Colonic mucosa (tissue), 4 donors: ENCODE measurements at regions not wholly inside any gene's neighbourhood (a gene's known extent, or its start where the extent isn't known, plus 50 kb on each side); places are given as distances from the start of the nearest gene placed in this dataset.

Experiments used
- DNase-seq: peaks from one replicate; pipeline ENCODE4 v3.0.0-alpha.2; 2020
- H3K27ac ChIP-seq: fragments of 200-600 bp; one replicate; pipeline ENCODE4 v1.8.0; 2021
- H3K27me3 ChIP-seq: fragments of 200-600 bp; one replicate; pipeline ENCODE4 v1.8.0; 2021
- H3K36me3 ChIP-seq: fragments of 200-600 bp; one replicate; pipeline ENCODE4 v1.8.0; 2021
- H3K4me1 ChIP-seq: fragments of 200-600 bp; one replicate; pipeline ENCODE4 v1.8.0; 2021; ENCODE audit warnings: mild to moderate bottlenecking
- H3K4me3 ChIP-seq: fragments of 200-600 bp; one replicate; pipeline ENCODE4 v1.8.0; 2021
- H3K9ac ChIP-seq, 2 donors: one replicate each; pipeline ENCODE4 v1.7.0; 2013; ENCODE audit warnings: control low read depth in 2 of 2, low read depth in 2 of 2, low read length in 2 of 2
- H3K9me3 ChIP-seq: fragments of 200-600 bp; one replicate; pipeline ENCODE4 v1.8.0; 2021
- intact Hi-C: fragments of 100-400 bp; cut with DNase I; formaldehyde crosslinking; loops from one replicate; pipeline ENCODE4 v1.14.1; 2022
- TF ChIP-seq, protein P1 (sequence below): fragments of 200-600 bp; IDR thresholded peaks from one replicate; pipeline ENCODE4 v1.8.0; 2022; ENCODE audit warnings: antibody characterized with exemption, mild to moderate bottlenecking
- donor health status: healthy.
- donor health status: DM: no; HTN: no; CAD: no.
- donor health status: DM: no; HTN: no; CAD: no.

DNA sequence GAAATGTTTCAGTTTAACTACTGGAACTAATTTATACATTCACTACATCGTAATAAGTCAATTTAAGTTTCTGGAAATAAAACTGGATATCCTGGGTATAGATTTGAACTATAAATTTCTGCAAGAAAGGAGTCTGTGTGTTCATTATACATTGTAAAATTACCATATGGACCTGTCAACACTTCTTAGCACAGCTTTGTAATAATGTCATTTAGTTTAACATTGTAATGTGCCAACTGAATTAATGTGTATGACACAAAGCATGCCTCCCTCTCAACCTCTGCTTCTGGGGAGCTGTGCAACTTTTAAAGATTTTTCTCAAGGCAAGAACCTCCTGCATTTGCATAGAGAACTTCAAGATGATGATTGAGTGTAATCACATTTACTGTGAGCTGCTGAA, 213.7 kb upstream of the GALNT5 start:
- no peak for DNase-seq
- intact Hi-C loops: no loop called here
- no peak overlapping the region for H3K27ac ChIP-seq
- H3K27me3 ChIP-seq: no peaks in the 10 kb centered on the region
- no peaks in the 10 kb centered on the region for H3K4me1 ChIP-seq
- no peaks in the 10 kb centered on the region for H3K9me3 ChIP-seq
- no peak overlapping the region for H3K4me3 ChIP-seq
- H3K9ac ChIP-seq: no peak overlapping the region
- TF ChIP-seq, protein P1, sequence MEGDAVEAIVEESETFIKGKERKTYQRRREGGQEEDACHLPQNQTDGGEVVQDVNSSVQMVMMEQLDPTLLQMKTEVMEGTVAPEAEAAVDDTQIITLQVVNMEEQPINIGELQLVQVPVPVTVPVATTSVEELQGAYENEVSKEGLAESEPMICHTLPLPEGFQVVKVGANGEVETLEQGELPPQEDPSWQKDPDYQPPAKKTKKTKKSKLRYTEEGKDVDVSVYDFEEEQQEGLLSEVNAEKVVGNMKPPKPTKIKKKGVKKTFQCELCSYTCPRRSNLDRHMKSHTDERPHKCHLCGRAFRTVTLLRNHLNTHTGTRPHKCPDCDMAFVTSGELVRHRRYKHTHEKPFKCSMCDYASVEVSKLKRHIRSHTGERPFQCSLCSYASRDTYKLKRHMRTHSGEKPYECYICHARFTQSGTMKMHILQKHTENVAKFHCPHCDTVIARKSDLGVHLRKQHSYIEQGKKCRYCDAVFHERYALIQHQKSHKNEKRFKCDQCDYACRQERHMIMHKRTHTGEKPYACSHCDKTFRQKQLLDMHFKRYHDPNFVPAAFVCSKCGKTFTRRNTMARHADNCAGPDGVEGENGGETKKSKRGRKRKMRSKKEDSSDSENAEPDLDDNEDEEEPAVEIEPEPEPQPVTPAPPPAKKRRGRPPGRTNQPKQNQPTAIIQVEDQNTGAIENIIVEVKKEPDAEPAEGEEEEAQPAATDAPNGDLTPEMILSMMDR: no peak
- no peaks in the 10 kb centered on the region for H3K36me3 ChIP-seq

DNA sequence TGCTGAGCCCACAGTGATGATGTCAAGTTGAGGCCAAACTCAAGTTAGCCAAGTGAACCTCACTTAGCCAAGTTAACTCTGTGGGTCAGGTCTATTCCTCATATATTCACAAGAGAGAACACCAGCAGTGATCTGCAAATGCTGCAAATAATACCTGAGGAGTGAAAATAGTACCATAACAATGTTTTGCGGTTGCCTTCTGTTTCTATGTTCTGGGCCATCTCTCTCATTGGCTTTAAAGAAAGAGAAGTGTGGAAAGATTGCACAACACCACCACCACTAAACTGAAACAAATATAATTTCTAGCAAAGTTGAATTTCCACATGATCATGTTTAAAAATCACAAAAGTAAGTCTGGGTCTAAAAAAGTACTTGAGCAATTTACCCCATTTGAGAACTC, 211.1 kb upstream of the GALNT5 start:
- Histone ChIP-seq H3K4me3 (no peak overlapping the region), H3K4me1 (no peaks in the 10 kb centered on the region)
- intact Hi-C loops: no loop called here

DNA sequence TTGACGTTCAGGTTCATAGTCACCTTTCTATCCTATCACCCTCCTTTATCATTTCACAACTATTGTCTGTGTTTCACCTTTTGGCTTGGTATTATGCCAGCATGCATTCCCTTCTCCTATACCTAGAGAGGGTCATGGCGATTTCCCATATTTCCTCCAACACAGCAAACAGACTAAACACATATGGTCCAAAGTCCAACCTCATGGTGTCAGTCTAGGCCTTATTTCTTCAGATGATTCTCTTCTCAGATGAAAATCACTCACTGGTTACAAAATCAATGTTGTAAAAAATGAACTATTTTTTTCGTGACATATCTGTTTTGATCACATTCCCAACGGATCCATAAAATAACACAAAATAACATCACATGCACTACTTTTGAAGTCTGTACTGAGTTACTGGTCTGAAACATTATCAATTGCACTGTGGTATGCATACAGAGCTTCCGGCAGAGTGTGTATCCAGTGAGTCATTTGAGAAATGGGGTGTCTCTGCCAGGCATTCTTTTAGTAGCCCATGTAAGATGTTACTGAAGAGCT, 204.8 kb upstream of the GALNT5 start:
- Histone ChIP-seq H3K9ac (no peak overlapping the region), H3K4me1 (no peaks in the 10 kb centered on the region), H3K36me3 (no peaks in the 10 kb centered on the region), H3K27ac (no peak overlapping the region), H3K9me3 (no peaks in the 10 kb centered on the region), H3K4me3 (no peak overlapping the region), H3K27me3 (no peaks in the 10 kb centered on the region)
- DNase-seq: no peak
- intact Hi-C loops: no loop called here
- TF ChIP-seq, protein P1: no peak

More for the DNA sequence above, 211.1 kb upstream of the GALNT5 start:
- Histone ChIP-seq H3K9ac (no peak overlapping the region), H3K9me3 (no peaks in the 10 kb centered on the region), H3K36me3 (no peaks in the 10 kb centered on the region), H3K27ac (no peak overlapping the region), H3K27me3 (no peaks in the 10 kb centered on the region)
- TF ChIP-seq, protein P1: no peak
- DNase-seq: no peak

DNA sequence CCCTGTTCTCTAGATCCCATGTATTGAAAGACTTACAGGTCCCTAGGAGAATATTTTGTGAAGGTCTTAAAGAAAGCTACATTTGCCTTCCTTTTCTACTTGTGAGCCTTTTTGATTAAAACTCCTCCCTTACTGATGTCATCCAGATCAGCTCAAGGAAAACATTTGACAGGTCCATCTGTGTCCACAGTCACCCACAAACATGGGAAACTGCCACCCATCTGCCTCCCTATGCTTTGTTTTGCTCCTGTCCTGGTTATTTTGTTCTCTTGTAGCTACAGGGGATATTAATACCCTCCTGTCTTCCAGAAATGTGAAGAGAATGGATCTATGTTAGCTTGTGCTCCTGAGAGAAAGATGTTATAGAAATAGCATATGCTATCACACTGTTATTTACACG, 203.6 kb upstream of the GALNT5 start:
- H3K27me3 ChIP-seq: no peaks in the 10 kb centered on the region
- TF ChIP-seq, protein P1: no peak
- no peaks in the 10 kb centered on the region for H3K36me3 ChIP-seq
- no peak overlapping the region for H3K9ac ChIP-seq
- H3K27ac ChIP-seq: no peak overlapping the region
- intact Hi-C loops: no loop called here
- no peak overlapping the region for H3K4me3 ChIP-seq
- H3K9me3 ChIP-seq: no peaks in the 10 kb centered on the region
- H3K4me1 ChIP-seq: no peaks in the 10 kb centered on the region
- no peak for DNase-seq

DNA sequence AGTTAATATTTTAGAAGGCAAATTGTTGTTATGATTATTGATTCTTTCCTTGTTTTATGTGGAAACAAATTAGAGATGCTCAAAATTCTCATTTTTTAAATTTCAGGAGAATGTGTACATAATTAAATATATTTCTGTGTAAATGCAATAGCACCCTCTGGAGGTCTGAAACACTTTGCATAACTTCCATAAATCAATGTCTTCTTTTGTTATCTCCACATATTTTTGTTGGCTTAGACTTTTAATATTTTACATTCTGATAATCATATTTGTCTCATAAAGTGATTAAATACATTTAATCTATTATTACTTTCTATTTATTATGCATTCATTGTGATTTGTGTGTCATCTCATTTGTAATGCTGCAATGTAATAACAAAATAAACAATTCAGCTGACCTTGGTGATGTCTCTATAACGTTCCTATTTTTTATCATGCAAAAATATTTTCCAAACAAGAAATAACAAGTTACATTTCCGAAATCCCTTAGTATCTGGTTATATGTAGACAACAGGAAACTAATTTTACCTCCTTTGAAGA, 201.8 kb upstream of the GALNT5 start:
- Histone ChIP-seq H3K9ac (no peak overlapping the region), H3K27ac (no peak overlapping the region), H3K4me3 (no peak overlapping the region), H3K4me1 (no peaks in the 10 kb centered on the region), H3K9me3 (no peaks in the 10 kb centered on the region), H3K27me3 (no peaks in the 10 kb centered on the region), H3K36me3 (no peaks in the 10 kb centered on the region)
- DNase-seq: no peak
- TF ChIP-seq, protein P1: no peak
- intact Hi-C loops: no loop called here
